GM18511 (cell line): ENCODE measurements at regions not wholly inside any gene's neighbourhood (a gene's known extent, or its start where the extent isn't known, plus 50 kb on each side); places are given as distances from the start of the nearest gene placed in this dataset.
"Not testable (repeated sequence)": the region's sequence is repeated elsewhere in the genome, so short reads cannot be mapped to it uniquely, and the experiment has no call there.

Experiments used
- ATAC-seq: cut with Tn5 transposase; IDR thresholded peaks from one replicate; pipeline ENCODE4 v1.9.1; 2021; ENCODE audit warnings: mild to moderate bottlenecking, moderate library complexity; ENCODE audit not compliant: unreplicated experiment

GRCh38 chr15:95758851-95759250 is 571.6 kb upstream of the NR2F2 start:
- no peak for ATAC-seq

GRCh38 chr15:95760508-95760907 is 570.0 kb upstream of the NR2F2 start:
- ATAC-seq, result no peak

GRCh38 chr15:95761501-95762165 is 568.9 kb upstream of the NR2F2 start:
- ATAC-seq, result no peak

GRCh38 chr15:95763426-95763825 is 567.1 kb upstream of the NR2F2 start:
- no peak for ATAC-seq

- ATAC-seq, result no peak
Measured at GRCh38 chr15:95765161-95765560, 565.3 kb upstream of the NR2F2 start.

GRCh38 chr15:95770196-95770595 is 560.3 kb upstream of the NR2F2 start:
- no peak for ATAC-seq

- no peak for ATAC-seq
Measured at GRCh38 chr15:95772982-95773381, 557.5 kb upstream of the NR2F2 start.

GRCh38 chr15:95784508-95784907 is 546.0 kb upstream of the NR2F2 start:
- no peak for ATAC-seq

GRCh38 chr15:95785276-95785675 is 545.2 kb upstream of the NR2F2 start:
- not testable (repeated sequence) for ATAC-seq

- no peak for ATAC-seq
Measured at GRCh38 chr15:95793231-95793630, 537.3 kb upstream of the NR2F2 start.

GRCh38 chr15:95795386-95795785 is 535.1 kb upstream of the NR2F2 start:
- no peak for ATAC-seq

- ATAC-seq, result no peak
Measured at GRCh38 chr15:95799286-95800200, 531.0 kb upstream of the NR2F2 start.

GRCh38 chr15:95804484-95804883 is 526.0 kb upstream of the NR2F2 start:
- no peak for ATAC-seq

GRCh38 chr15:95812491-95812890 is 518.0 kb upstream of the NR2F2 start:
- ATAC-seq, result no peak

- no peak for ATAC-seq
Measured at GRCh38 chr15:95814908-95815307, 515.6 kb upstream of the NR2F2 start.

- no peak for ATAC-seq
Measured at GRCh38 chr15:95816591-95816990, 513.9 kb upstream of the NR2F2 start.

- no peak for ATAC-seq
Measured at GRCh38 chr15:95822961-95823360, 507.5 kb upstream of the NR2F2 start.

- no peak for ATAC-seq
Measured at GRCh38 chr15:95825208-95825607, 505.3 kb upstream of the NR2F2 start.

GRCh38 chr15:95825671-95826411 is 504.7 kb upstream of the NR2F2 start:
- no peak for ATAC-seq

GRCh38 chr15:95826412-95827195 is 503.9 kb upstream of the NR2F2 start:
- no peak for ATAC-seq

GRCh38 chr15:95829062-95829461 is 501.4 kb upstream of the NR2F2 start:
- ATAC-seq, result no peak
